DOHH2 (cell line): ENCODE measurements at regions not wholly inside any gene's neighbourhood (a gene's known extent, or its start where the extent isn't known, plus 50 kb on each side); places are given as distances from the start of the nearest gene placed in this dataset.

Source experiments
- H3F3A ChIP-seq: fragments of 200-600 bp; sonication (generic), shearing (Covaris generic); 2 replicates; pipeline ENCODE4 v1.6.0; 2016; ENCODE audit warnings: antibody characterized with exemption, mild to moderate bottlenecking; ENCODE audit not compliant: control insufficient read depth, insufficient read depth
- H3K27ac ChIP-seq: fragments of 200-600 bp; sonication (generic); 2 replicates; pipeline ENCODE4 v1.5.1; 2014; ENCODE audit warnings: low read depth, mild to moderate bottlenecking, low read length, moderate library complexity
- H3K27me3 ChIP-seq: fragments of 200-600 bp; sonication (generic); 2 replicates; pipeline ENCODE4 v1.6.1; 2014; ENCODE audit warnings: mild to moderate bottlenecking, low read length, mixed read lengths; ENCODE audit not compliant: control insufficient read depth
- H3K36me3 ChIP-seq: fragments of 200-600 bp; sonication (generic); 2 replicates; pipeline ENCODE4 v1.6.1; 2014; ENCODE audit warnings: mild to moderate bottlenecking, low read length, moderate library complexity, mixed read lengths; ENCODE audit not compliant: control insufficient read depth
- H3K4me1 ChIP-seq: fragments of 200-600 bp; sonication (generic); 2 replicates; pipeline ENCODE4 v1.6.1; 2014; ENCODE audit warnings: mild to moderate bottlenecking, low read length, mixed read lengths; ENCODE audit not compliant: control insufficient read depth
- H3K4me2 ChIP-seq: fragments of 200-600 bp; sonication (generic); 2 replicates; pipeline ENCODE4 v1.6.0; 2014; ENCODE audit warnings: mild to moderate bottlenecking, low read length, moderate library complexity
- H3K4me3 ChIP-seq: fragments of 200-600 bp; sonication (generic); 2 replicates; pipeline ENCODE4 v1.5.1; 2014; ENCODE audit warnings: mild to moderate bottlenecking, low read length, mixed read lengths
- H3K79me2 ChIP-seq: fragments of 200-600 bp; sonication (generic); 2 replicates; pipeline ENCODE4 v1.6.1; 2014; ENCODE audit warnings: mild to moderate bottlenecking, low read length, mixed read lengths; ENCODE audit not compliant: control insufficient read depth
- H3K9me2 ChIP-seq: fragments of 200-600 bp; sonication (generic); replicated peaks from 2 replicates; pipeline ENCODE4 v1.6.1; 2014; ENCODE audit warnings: mild to moderate bottlenecking, low read length, mixed read lengths; ENCODE audit not compliant: control insufficient read depth
- H3K9me3 ChIP-seq: fragments of 200-600 bp; sonication (generic); 2 replicates; pipeline ENCODE4 v1.6.1; 2014; ENCODE audit warnings: antibody characterized with exemption, low read length, mixed read lengths; ENCODE audit not compliant: control insufficient read depth, insufficient read depth
- H4K20me1 ChIP-seq: fragments of 200-600 bp; sonication (generic); 2 replicates; pipeline ENCODE4 v1.6.0; 2014; ENCODE audit warnings: low read depth, mild to moderate bottlenecking, antibody characterized with exemption, low read length, moderate library complexity; ENCODE audit not compliant: control insufficient read depth, insufficient read depth
- EZH2phosphoT487 ChIP-seq: fragments of 200-600 bp; sonication (generic); IDR thresholded peaks from 2 replicates; pipeline ENCODE4 v1.6.1; 2017; ENCODE audit warnings: borderline replicate concordance, mild to moderate bottlenecking, antibody characterized with exemption, low read length, moderate library complexity, mixed read lengths
- TF ChIP-seq, protein P1 (sequence below): fragments of 200-600 bp; sonication (generic); IDR thresholded peaks from one replicate; pipeline ENCODE4 v1.5.1; 2014; ENCODE audit warnings: antibody characterized with exemption, mild to moderate bottlenecking, low read depth, low read length; ENCODE audit not compliant: poor library complexity, severe bottlenecking

DNA sequence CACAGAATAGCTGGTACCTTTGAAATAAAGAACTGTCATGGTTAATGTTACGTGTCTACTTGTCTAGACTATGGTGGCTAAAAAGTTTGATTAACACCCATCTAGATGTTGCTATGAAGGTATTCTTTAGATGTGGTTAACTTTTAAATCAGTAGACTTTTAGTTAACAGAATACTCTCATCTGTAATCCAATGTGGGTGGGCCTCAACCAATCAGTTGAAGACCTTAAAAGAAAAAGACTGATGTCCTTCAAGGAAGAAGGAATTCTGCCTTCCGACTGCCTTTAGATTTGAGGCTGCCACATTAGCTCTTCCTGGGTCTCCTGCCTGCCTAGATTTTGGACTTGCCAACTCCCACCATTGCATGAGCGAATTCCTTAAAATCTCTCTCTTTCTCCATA, 113.0 kb upstream of the CACUL1 start:
- Histone ChIP-seq H3K4me2 (no peak overlapping the region), H3K4me1 (no peaks in the 10 kb centered on the region), H4K20me1 (no peaks in the 10 kb centered on the region), H3K9me3 (no peaks in the 10 kb centered on the region), H3F3A (no peaks in the 10 kb centered on the region), H3K27ac (no peak overlapping the region), H3K27me3 (no peaks in the 10 kb centered on the region), H3K4me3 (no peak overlapping the region), H3K9me2 (no peaks in the 10 kb centered on the region), H3K36me3 (no peaks in the 10 kb centered on the region), H3K79me2 (no peaks in the 10 kb centered on the region)
- TF ChIP-seq, protein P1, sequence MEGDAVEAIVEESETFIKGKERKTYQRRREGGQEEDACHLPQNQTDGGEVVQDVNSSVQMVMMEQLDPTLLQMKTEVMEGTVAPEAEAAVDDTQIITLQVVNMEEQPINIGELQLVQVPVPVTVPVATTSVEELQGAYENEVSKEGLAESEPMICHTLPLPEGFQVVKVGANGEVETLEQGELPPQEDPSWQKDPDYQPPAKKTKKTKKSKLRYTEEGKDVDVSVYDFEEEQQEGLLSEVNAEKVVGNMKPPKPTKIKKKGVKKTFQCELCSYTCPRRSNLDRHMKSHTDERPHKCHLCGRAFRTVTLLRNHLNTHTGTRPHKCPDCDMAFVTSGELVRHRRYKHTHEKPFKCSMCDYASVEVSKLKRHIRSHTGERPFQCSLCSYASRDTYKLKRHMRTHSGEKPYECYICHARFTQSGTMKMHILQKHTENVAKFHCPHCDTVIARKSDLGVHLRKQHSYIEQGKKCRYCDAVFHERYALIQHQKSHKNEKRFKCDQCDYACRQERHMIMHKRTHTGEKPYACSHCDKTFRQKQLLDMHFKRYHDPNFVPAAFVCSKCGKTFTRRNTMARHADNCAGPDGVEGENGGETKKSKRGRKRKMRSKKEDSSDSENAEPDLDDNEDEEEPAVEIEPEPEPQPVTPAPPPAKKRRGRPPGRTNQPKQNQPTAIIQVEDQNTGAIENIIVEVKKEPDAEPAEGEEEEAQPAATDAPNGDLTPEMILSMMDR, result no peak
- no peak for TF ChIP-seq EZH2phosphoT487

DNA sequence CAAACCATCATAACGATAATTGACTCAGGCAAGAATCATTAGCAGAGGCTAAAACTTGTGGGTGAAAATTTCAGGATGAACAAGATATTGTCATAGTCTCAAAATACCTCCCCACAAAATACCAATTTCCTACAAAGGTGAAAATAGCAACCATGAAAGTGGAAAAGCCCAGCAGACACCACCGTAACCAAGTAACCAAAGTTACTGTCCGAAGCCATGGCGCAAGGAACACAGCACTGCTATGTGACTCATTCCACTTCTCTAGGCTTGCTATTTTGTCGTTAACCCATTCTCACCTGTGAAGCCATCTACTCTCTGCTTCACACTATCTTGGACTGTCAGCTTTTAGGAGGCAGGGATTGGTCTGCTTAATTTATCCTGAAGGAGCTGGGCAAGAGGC, 113.8 kb upstream of the CACUL1 start:
- Histone ChIP-seq H3K27me3 (0 out of 2 replicates have a peak, but pooled peaks cover 3% of the 10 kb centered on the region), H3K36me3 (no peaks in the 10 kb centered on the region), H4K20me1 (no peaks in the 10 kb centered on the region), H3K4me2 (no peak overlapping the region), H3F3A (no peaks in the 10 kb centered on the region), H3K79me2 (no peaks in the 10 kb centered on the region), H3K4me3 (no peak overlapping the region), H3K9me2 (no peaks in the 10 kb centered on the region), H3K4me1 (no peaks in the 10 kb centered on the region), H3K27ac (no peak overlapping the region), H3K9me3 (no peaks in the 10 kb centered on the region)
- TF ChIP-seq EZH2phosphoT487, result no peak
- TF ChIP-seq, protein P1, result no peak

GRCh38 chr10:118870467-118871243, 115.9 kb upstream of the CACUL1 start:
- TF ChIP-seq EZH2phosphoT487, result no peak
- TF ChIP-seq, protein P1, result no peak
- no peaks in the 10 kb centered on the region for H3K79me2 ChIP-seq
- H3K4me2 ChIP-seq, result no peak overlapping the region
- no peak overlapping the region for H3K27ac ChIP-seq
- H3K4me3 ChIP-seq, result no peak overlapping the region
- H3K4me1 ChIP-seq, result no peaks in the 10 kb centered on the region
- no peaks in the 10 kb centered on the region for H3F3A ChIP-seq
- H3K27me3 ChIP-seq, result peaks cover 10% of the 10 kb centered on the region
- no peaks in the 10 kb centered on the region for H3K9me2 ChIP-seq
- H3K9me3 ChIP-seq, result no peaks in the 10 kb centered on the region
- H4K20me1 ChIP-seq, result no peaks in the 10 kb centered on the region
- no peaks in the 10 kb centered on the region for H3K36me3 ChIP-seq
